Stimulated activated CD4-positive, alpha-beta T cell treated with anti-CD3 and anti-CD28 coated beads, TNF-alpha, amount 100 ng/mL, for 48 hours (primary cell): ENCODE measurements at regions not wholly inside any gene's neighbourhood (a gene's known extent, or its start where the extent isn't known, plus 50 kb on each side); places are given as distances from the start of the nearest gene placed in this dataset.
"Not testable (repeated sequence)": the region's sequence is repeated elsewhere in the genome, so short reads cannot be mapped to it uniquely, and the experiment has no call there.

Source experiments
- DNase-seq, 3 donors: peaks; one replicate each; pipeline ENCODE4 v3.0.0-alpha.2; 2020; ENCODE audit warnings: low read depth in 3 of 3

GRCh38 chr6:151671195-151671594, 136.3 kb upstream of the ESR1 start:
- no peak for DNase-seq

- DNase-seq, result no peak
Measured at GRCh38 chr6:151674578-151674977, 132.9 kb upstream of the ESR1 start.

DNA sequence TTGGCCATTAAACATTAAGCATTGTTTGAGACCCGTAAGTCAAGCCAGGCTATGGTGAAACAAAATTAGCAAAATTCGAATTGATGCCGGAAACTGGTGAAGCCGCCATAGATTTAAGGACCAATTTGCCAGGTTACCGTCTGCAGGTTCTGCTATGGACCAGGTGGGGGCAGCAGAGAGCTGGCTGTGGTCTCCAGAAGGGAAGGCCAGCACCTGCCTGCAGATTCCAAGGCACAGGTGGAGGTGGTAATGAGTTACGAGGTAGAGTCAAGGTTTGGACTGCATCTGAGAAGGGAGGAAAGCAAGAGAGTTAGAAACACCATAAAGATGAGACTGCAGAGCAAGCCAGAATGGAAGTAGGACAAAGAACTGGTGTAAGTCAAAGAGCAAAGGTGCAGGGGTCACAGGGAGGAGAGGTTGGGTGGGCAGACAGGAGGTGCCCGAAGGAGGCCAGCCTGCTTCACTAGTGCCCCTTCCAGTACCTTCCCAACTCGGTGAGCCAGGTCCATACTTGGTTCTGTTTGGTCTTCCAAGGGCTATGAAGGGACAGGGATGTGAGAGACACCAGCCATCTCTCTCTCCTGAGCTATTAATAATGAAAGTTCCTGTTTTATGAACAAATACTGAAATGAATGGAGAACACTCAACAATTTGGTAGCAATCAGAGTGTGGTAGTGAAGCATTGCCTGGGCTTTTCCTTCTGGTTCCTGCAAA, 131.6 kb upstream of the ESR1 start:
- DNase-seq, result peak; percentile 22 to 31 (median 27)

DNA sequence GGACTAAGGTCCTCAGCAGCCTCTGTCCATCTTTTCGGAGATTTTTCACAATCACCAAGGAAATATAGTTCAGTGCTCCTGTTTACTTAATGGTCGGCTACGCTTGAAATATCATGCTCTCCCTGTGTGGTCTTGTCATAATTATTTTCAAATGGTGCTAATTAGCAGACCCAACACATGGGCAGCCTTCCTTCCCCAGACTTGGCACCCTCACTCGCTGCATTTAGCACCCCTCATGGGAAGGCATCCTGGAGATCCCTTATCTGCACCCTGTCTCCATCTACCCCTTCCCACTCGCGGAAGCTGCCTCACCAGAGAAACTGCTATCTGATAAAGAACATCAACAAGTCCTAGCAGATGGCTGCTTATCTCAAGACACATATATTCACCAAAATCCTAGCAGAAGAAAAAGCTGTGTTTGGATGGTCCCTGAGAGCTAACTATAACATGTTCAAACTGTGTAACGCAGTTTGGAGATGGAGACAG, 131.0 kb upstream of the ESR1 start:
- DNase-seq, result no peak

DNA sequence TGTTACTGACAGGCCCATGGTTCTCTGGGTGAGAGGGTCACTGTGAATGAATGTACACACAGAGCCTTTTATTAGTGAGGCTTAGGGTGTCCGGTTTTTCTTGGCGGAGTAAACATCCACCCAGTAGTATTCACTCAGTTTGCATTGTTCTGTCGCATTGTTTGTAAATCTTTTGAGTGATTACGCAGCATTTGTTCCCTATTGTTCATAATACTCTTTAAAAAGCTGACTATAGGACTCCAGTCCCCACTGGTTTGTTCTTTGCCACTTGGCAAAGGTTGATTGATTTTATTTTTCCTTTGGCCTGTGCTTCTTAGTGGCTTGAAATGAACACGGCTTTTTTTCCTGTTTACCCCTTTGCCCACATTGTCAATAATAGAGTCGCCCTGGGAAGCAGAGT, 130.1 kb upstream of the ESR1 start:
- DNase-seq, result no peak

DNA sequence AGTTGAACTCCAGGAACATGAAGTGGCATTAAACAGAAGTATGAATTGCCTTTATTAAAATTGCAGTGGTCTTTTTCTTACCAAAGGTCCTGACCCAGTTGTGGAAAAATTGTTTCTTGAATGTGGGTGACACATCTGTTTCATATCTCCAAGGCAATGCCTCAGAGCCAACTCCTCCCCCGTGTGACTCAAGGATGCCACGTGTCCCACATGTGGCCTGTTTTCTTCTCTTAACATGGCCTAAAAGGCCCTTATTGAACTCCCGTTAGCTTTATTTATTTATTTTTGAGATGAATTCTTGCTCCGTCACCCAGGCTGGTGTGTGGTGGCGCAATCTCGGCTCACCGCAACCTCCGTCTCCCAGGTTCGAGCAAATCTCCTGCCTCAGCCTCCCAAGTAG, 128.4 kb upstream of the ESR1 start:
- DNase-seq, result peak in 1 of 3 donors; percentile 18

- no peak for DNase-seq
Measured at GRCh38 chr6:151679941-151680340, 127.5 kb upstream of the ESR1 start.

- no peak for DNase-seq
Measured at GRCh38 chr6:151680846-151681432, 126.5 kb upstream of the ESR1 start.

DNA sequence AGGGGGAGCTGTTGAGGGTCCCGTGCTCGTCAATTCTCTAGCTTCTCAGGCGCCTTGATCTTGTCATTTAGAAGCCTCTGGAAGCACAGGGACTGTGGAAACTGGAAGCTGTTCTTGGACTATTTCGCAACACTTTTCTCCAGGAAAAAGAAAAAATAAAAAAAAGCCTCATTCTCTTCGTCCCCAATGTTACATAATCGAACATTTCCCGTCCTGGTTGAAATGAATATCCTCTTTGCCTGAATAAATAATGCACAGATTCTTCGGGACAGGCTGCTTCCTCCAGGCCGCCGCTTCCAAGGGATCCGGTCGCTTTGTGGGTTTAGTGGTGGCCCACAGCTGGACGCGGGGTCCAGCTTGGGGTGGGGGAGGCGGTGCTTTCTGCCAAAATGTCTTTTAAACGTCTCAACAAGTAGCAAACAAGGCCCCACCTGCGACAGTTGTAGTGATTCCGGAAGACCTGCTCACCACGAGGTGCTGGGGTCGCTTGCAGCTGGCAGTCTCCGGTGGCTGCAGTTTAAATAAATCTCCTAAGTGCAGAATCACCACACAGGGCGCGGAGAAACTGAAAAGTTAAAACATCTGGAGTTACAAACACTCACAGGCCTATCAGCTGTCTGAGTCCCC, 125.9 kb upstream of the ESR1 start:
- DNase-seq, result no peak

DNA sequence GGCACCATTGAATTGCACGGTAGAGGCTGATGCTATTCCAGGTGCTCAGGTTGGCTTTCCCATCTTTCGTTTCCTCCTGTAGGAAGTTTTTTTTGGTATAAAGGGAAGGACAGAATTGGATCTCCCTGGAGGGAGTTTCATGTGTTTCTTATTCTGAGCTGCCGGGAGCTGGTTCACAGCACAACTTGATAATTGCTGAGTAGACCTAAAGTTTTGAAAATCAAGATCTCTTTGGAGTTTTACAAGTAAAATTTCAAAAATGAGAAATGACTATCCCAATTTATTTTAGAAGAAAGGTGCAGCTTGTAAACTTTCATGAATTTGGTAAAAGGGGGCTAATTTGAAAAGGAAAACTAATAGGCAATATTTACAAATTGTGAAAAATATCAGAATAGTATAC, 125.2 kb upstream of the ESR1 start:
- no peak for DNase-seq

GRCh38 chr6:151682922-151683321, 124.6 kb upstream of the ESR1 start:
- DNase-seq, result no peak

DNA sequence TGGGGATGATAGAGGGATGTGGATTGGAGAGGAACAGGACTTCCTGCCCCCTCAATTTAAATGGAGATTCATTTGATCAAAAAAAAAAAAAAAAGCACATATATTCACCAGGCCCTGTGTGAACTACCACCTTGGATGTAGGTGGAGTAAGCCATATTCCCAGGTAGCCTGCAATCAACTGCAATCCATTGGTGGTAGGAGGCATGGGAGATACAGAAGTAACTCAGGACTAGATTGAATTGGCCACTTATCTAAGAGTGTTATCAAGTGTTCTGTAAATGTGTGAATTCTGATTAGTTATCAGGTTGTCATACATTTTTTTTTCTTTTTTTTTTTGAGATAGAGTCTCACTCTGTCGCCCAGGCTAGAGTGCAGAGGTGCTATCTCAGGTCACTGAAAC, 124.1 kb upstream of the ESR1 start:
- no peak for DNase-seq

- no peak for DNase-seq
Measured at GRCh38 chr6:151689499-151690201, 117.8 kb upstream of the ESR1 start.

DNA sequence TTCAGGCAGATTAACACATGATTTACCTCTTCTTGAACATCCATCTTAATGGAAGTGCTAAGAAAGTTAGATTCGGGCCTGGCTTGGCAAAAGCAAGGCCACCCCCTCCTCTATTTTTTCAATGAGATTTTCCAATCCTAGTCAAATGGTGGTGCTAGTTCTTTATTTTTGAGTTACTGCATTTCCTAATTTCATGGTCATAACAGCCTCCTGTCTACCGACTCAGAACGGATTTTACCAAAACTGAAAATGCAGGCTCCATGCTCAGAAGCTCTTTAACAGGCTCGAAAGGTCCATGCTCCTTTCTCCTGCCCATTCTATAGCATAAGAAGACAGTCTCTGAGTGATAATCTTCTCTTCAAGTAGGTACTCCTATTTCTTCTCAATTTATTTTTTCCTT, 117.2 kb upstream of the ESR1 start:
- DNase-seq, result no peak

DNA sequence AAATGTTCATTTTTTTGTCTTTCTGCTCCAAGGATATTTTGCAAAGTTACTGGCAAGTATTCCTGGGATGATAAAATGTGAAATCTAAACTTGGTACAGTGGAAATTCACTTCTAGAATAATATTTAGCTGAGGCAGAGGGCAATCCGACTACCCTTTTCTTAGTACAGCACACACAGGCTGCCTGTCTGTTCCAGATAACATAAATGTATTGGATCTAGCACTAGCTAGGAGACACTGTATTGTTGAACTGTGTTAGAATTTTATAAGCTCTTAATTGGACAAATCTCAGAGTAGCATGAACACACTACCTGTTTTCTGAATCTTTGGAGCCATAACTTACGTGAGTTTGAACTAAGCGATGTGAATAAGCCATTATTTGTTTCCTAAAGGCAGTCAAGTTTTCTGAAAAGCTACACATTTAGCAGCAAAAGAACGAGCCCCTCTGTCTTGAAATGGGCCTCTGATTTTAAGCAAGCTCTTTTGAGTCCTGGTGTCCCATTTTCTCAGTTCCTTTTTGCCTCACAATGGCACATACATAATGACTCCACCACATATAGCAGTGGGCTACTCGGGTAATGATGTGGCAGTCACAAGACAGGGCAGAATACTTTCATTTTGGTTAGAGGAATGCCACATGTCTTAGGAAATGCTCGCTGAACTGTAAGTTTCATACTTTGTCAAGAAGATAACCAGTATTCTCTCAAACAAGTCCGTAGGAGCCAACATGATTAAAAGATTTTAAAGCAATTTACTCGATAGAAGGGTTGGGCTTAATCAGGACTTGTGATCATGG, 116.5 kb upstream of the ESR1 start:
- peak in 1 of 3 donors; percentile 17 for DNase-seq

- no peak for DNase-seq
Measured at GRCh38 chr6:151692216-151692615, 115.3 kb upstream of the ESR1 start.

GRCh38 chr6:151693366-151693765, 114.1 kb upstream of the ESR1 start:
- no peak for DNase-seq

GRCh38 chr6:151695156-151695555, 112.3 kb upstream of the ESR1 start:
- DNase-seq, result no peak

- not testable (repeated sequence) for DNase-seq
Measured at GRCh38 chr6:151696302-151696701, 111.2 kb upstream of the ESR1 start.

- no peak for DNase-seq
Measured at GRCh38 chr6:151698931-151699700, 108.4 kb upstream of the ESR1 start.

DNA sequence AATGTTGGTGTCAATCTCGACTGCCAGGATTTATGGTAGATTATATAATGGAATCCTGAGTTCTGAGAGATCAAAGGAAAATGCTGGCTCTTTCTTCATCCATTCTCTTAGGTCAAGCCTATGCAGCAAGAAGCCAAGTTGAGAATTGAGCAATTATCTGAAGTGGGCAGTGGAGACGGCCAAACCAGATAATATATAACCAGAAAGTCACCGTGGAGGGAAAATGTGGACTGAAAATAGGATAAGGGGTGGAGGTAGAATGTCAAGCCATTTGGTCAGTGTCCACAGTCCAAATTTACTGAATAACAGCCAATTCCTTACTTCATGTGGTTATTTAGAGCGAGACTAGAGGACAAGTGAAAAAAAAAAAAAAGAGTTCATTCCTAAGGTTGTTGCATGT, 107.8 kb upstream of the ESR1 start:
- DNase-seq, result no peak
